Upper lobe of right lung (tissue), 1 donor: ENCODE measurements at regions not wholly inside any gene's neighbourhood (a gene's known extent, or its start where the extent isn't known, plus 50 kb on each side); places are given as distances from the start of the nearest gene placed in this dataset.

ENCODE experiments used
- ATAC-seq: fragments of 200-7000 bp; cut with Tn5 transposase; one replicate; pipeline ENCODE4 v1.9.1; 2020; ENCODE audit warnings: mild to moderate bottlenecking, moderate library complexity
- DNase-seq: peaks from one replicate; pipeline ENCODE4 v3.0.0-alpha.2; 2020
- H3K27ac ChIP-seq: fragments of 200-600 bp; one replicate; pipeline ENCODE4 v1.8.0; 2022
- H3K27me3 ChIP-seq: fragments of 200-600 bp; one replicate; pipeline ENCODE4 v1.8.0; 2022; ENCODE audit warnings: mild to moderate bottlenecking
- H3K36me3 ChIP-seq: fragments of 200-600 bp; one replicate; pipeline ENCODE4 v1.8.0; 2022
- H3K4me1 ChIP-seq: fragments of 200-600 bp; one replicate; pipeline ENCODE4 v1.8.0; 2022
- H3K4me3 ChIP-seq: fragments of 200-600 bp; one replicate; pipeline ENCODE4 v1.8.0; 2022; ENCODE audit warnings: mild to moderate bottlenecking
- H3K9me3 ChIP-seq: fragments of 200-600 bp; one replicate; pipeline ENCODE4 v1.8.0; 2022
- CTCF ChIP-seq: fragments of 200-600 bp; IDR thresholded peaks from one replicate; pipeline ENCODE4 v1.8.0; 2022; ENCODE audit warnings: antibody characterized with exemption
- intact Hi-C: fragments of 100-400 bp; cut with DNase I; formaldehyde crosslinking; loops from one replicate; pipeline ENCODE4 v1.11.0; 2022
- donor health status: DM: no; HTN: yes; CAD: no; lungs with severe emphysema.

- DNase-seq, result no peak
These were observed 376.4 kb downstream of the INSIG2 start for GRCh38 chr2:118464546-118465265.

GRCh38 chr2:118464046-118464445 is 375.8 kb downstream of the INSIG2 start:
- no peaks in the 10 kb centered on the region for H3K4me1 ChIP-seq
- H3K27ac ChIP-seq, result no peak overlapping the region
- TF ChIP-seq CTCF, result no peak
- intact Hi-C loops, result no loop called here
- DNase-seq, result no peak
- H3K36me3 ChIP-seq, result no peaks in the 10 kb centered on the region
- ATAC-seq, result no peak
- H3K9me3 ChIP-seq, result no peaks in the 10 kb centered on the region
- H3K4me3 ChIP-seq, result no peak overlapping the region
- no peaks in the 10 kb centered on the region for H3K27me3 ChIP-seq

More at GRCh38 chr2:118464546-118465265, 376.4 kb downstream of the INSIG2 start:
- no peak for TF ChIP-seq CTCF
- Histone ChIP-seq H3K36me3 (no peaks in the 10 kb centered on the region), H3K4me3 (no peak overlapping the region), H3K27ac (no peak overlapping the region), H3K9me3 (no peaks in the 10 kb centered on the region), H3K27me3 (no peaks in the 10 kb centered on the region), H3K4me1 (no peaks in the 10 kb centered on the region)
- no peak for ATAC-seq
- intact Hi-C loops, result no loop called here

- DNase-seq, result no peak
- Histone ChIP-seq H3K27ac (no peak overlapping the region), H3K36me3 (no peaks in the 10 kb centered on the region), H3K4me3 (no peak overlapping the region), H3K9me3 (no peaks in the 10 kb centered on the region), H3K4me1 (no peaks in the 10 kb centered on the region), H3K27me3 (peaks cover 12% of the 10 kb centered on the region)
- no peak for TF ChIP-seq CTCF
- ATAC-seq, result no peak
- intact Hi-C loops, result no loop called here
These were observed 372.2 kb downstream of the INSIG2 start for GRCh38 chr2:118460425-118460824.

- H3K9me3 ChIP-seq, result no peaks in the 10 kb centered on the region
- intact Hi-C loops, result no loop called here
- no peak overlapping the region for H3K27ac ChIP-seq
- no peaks in the 10 kb centered on the region for H3K4me1 ChIP-seq
- H3K27me3 ChIP-seq, result peaks cover 12% of the 10 kb centered on the region
- ATAC-seq, result no peak
- H3K4me3 ChIP-seq, result no peak overlapping the region
- no peak for DNase-seq
- TF ChIP-seq CTCF, result no peak
- H3K36me3 ChIP-seq, result no peaks in the 10 kb centered on the region
These were observed 371.2 kb downstream of the INSIG2 start for GRCh38 chr2:118459426-118459825.

GRCh38 chr2:118457951-118458350 is 369.7 kb downstream of the INSIG2 start:
- DNase-seq (no peak), ATAC-seq (no peak)
- no peak overlapping the region for H3K27ac ChIP-seq
- no peaks in the 10 kb centered on the region for H3K9me3 ChIP-seq
- no peak overlapping the region for H3K4me3 ChIP-seq
- intact Hi-C loops, result no loop called here
- H3K36me3 ChIP-seq, result no peaks in the 10 kb centered on the region
- no peaks in the 10 kb centered on the region for H3K4me1 ChIP-seq
- H3K27me3 ChIP-seq, result peaks cover 12% of the 10 kb centered on the region
- TF ChIP-seq CTCF, result no peak

- DNase-seq (no peak), ATAC-seq (no peak)
- H3K27me3 ChIP-seq, result no peaks in the 10 kb centered on the region
- H3K4me3 ChIP-seq, result no peak overlapping the region
- H3K4me1 ChIP-seq, result no peaks in the 10 kb centered on the region
- H3K36me3 ChIP-seq, result no peaks in the 10 kb centered on the region
- no peak for TF ChIP-seq CTCF
- intact Hi-C loops, result no loop called here
- no peak overlapping the region for H3K27ac ChIP-seq
- no peaks in the 10 kb centered on the region for H3K9me3 ChIP-seq
These were observed 361.1 kb downstream of the INSIG2 start for GRCh38 chr2:118449401-118449800.
